GM19397 (cell line): ENCODE measurements at regions not wholly inside any gene's neighbourhood (a gene's known extent, or its start where the extent isn't known, plus 50 kb on each side); places are given as distances from the start of the nearest gene placed in this dataset.
"Not testable (repeated sequence)": the region's sequence is repeated elsewhere in the genome, so short reads cannot be mapped to it uniquely, and the experiment has no call there.

Source experiments
- ATAC-seq: cut with Tn5 transposase; IDR thresholded peaks from one replicate; pipeline ENCODE4 v1.9.1; 2021; ENCODE audit warnings: mild to moderate bottlenecking, moderate library complexity; ENCODE audit not compliant: unreplicated experiment

GRCh38 chr4:65999518-65999871, 329.2 kb upstream of the EPHA5 start:
- ATAC-seq = no peak

DNA sequence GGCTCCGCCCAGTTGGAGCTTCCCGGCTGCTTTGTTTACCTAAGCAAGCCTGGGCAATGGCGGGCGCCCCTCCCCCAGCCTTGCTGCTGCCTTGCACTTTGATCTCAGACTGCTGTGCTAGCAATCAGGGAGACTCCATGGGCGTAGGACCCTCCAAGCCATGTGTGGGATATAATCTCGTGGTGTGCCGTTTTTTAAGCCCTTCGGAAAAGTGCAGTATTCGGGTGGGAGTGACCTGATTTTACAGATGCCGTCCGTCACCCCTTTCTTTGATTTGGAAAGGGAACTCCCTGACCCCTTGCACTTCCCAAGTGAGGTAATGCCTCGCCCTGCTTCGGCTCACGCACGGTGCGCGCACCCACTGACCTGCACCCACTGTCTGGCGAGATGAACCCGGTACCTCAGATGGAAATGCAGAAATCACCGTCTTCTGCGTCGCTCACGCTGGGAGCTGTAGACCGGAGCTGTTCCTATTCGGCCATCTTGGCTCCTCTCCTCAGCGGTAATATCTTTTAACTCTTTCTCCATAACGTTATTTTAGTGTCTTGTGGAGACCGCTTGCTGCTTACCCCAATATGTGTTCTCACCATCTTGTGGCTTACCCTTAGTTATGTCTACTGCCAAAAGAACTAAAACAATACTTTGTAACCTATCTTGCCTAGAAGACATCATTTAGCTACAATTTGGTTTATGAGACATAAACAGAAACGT, 328.7 kb upstream of the EPHA5 start:
- not testable (repeated sequence) for ATAC-seq

DNA sequence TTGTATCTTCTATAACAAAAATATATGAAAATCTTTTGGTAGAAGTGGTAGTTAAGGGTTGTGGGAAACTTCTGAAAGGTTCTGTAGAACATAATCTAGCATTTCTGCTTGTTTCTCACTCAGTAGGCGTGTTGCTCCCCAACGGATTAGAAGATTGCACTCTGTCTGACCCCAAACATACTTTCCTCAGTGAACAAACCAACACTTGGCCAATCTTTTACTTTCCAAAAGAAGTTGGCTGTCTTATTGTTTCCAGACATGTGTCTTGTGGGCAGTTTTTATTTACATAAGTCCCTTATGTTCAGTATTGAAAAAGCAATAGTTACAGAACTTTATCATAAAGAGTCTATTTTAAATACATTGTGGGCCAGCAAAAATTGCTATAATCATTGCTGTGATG, 312.8 kb upstream of the EPHA5 start:
- ATAC-seq = no peak

GRCh38 chr4:65976287-65976686, 306.0 kb upstream of the EPHA5 start:
- ATAC-seq = no peak

DNA sequence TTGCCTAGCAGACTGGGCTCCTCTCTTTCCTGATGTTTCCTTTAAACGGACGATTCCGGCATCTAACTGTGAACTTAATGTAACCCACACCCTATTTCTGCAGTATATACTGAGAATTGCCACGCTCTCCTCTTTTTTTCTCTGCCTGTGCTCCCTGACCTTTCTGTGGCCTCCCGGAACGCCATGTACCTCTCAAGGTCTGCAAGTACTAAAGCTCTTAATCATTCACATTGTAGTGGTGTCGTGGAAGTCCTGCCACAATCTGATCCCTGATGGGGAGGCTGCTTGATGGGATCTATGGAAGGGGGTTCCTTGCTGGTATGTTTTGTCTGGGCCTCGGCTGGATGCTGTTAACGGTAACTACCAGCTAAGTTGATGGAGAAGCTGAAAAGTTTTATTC, 302.9 kb upstream of the EPHA5 start:
- ATAC-seq = no peak

DNA sequence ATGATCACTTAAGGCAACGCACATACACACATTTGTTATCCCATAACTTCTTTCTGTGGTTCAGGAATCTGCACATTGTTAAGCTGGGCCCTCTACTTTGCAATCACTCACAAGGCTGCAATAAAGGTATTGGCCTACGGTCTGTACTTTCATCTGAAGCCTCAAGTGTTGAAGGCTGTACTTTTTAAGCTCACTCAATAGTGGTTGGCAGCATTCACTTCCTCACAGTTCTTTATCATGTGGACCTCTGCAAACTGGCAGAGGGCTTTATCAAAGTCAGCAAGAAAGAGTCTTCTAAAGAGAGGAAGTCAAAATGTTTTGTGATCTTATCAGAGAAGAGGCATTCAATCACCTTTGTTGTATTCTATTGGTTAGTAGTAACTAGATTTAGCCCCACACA, 301.4 kb upstream of the EPHA5 start:
- ATAC-seq = no peak

DNA sequence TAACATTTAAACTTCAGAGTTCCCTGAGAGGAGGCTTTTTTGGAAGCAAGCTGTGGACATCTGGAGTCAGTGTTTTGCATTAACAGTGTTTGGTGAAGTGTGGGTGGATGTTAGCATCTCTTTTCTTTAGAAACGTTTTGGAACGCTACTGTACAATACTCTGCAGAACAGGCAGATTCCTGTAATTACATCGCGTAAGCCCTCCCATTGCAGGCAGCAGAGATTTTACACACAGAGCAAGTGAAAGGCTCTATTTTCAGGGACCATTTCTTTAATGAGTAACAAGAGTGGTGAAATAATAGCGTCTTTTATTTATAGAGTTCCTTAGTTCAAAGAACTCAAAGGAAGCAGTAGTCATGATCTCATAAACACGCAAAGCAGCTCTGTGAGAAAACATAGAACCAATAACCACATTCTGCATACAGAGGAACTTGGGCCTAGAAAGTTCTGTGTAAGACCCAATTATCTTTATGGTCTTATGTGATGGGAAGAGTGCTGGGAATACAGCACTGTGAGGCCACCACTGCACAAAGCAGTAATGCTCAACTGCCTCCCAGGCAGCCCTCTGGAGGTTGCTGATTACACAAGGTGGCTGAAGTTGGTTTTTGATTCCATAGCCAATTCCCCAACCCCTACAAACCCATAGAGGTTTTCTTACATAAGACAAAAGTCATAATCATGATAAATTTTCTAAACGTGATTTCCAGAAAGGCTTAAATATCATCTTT, 298.7 kb upstream of the EPHA5 start:
- ATAC-seq = no peak

DNA sequence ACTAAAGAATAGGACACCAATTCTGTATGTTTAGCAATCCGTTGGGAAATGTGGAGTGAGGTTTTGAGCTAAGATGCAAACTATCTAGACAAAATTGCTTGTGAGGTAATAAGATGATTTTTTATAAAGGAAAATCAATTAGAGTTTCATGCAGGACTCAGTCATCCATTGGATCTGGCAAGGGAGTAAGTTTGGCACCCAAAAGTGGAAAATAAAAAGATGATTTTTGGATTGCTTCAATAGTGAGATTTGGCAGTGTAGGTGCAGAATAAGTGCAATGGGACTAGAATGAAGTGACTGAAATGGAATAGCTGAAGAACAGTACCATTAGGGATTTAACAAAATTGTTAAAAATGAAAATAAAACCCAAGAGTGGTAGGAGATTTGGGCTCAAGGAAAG, 290.5 kb upstream of the EPHA5 start:
- no peak for ATAC-seq

DNA sequence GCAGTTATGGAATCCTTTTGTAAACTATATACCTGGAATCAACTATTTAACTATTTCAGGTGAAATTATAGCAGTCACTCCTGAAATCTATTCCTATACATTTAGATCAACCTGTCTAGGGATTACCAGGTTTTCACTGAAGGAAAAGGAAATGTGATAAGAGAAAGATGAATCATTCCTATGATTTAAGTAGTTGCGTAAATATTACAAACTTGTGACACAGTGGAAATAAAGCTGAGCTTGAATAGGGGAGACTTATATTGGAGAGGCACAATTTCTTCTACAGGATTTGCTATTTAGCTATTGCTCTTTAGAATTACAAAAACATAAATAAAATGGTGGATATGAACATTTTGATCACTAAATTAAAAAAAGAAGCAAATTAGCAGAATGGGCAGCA, 284.1 kb upstream of the EPHA5 start:
- ATAC-seq = no peak

DNA sequence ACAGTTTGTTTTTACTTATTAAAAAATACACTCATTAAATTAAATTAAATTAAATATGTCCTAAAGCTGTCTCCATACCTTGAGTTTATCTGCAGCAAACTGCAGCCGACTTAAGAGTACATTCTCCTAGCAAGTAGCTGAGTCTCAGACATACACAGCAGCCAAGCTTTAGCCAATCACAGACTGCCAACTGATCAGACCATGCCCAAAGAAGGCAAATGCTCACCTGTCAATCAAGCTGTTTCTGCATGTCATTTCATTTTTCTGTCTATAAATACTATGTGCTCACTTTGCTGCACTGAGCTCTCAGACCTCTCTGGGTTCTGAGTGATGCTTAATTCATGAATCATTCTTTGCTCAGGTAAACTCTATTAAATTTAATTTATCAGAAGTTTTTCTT, 280.9 kb upstream of the EPHA5 start:
- no peak for ATAC-seq

- no peak for ATAC-seq
These were observed 272.8 kb upstream of the EPHA5 start for GRCh38 chr4:65943076-65943475.

DNA sequence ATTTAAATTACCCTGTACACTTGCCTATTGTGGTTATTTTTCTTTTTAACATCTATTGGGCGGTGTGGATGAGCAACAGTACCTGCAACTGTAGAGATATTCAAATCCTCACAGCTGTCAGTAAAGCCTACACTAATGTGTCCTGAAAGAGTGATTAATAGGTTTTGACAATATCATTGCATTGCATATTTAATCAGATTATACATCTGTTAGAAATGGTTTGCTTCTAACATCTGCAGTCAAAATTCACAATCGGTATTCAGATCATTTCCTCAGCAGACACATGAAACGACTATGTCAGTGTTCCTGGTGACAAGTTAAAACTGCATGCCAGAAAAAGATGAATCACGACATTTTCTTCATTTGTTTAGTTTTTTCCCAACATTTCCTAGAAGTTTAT, 254.6 kb upstream of the EPHA5 start:
- no peak for ATAC-seq

- ATAC-seq = no peak
These were observed 253.3 kb upstream of the EPHA5 start for GRCh38 chr4:65923616-65924015.

GRCh38 chr4:65921180-65921579, 250.9 kb upstream of the EPHA5 start:
- ATAC-seq = no peak

DNA sequence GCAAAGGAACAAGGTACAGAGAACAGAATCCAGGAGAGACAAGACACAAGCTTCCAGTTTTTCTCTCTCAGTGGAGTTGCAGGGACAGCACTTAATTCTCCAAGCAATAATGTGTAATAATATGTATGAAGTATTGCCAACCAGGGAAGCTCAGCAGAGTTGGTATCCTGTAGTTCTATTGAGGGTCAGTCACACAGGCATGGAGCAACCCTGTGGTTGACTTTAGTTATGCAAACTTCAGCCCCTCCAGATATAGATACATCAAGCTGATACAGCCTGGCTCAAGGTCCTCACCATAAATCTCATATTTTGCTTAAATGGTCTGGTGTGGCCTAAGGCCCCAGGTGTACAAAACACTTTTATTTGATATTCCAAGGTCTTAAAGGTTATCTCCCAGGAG, 248.6 kb upstream of the EPHA5 start:
- no peak for ATAC-seq

- ATAC-seq = no peak
These were observed 247.9 kb upstream of the EPHA5 start for GRCh38 chr4:65918212-65918611.

- no peak for ATAC-seq
These were observed 247.2 kb upstream of the EPHA5 start for GRCh38 chr4:65917486-65917885.

- no peak for ATAC-seq
These were observed 241.4 kb upstream of the EPHA5 start for GRCh38 chr4:65911720-65912119.

GRCh38 chr4:65893957-65894755, 223.9 kb upstream of the EPHA5 start:
- no peak for ATAC-seq

GRCh38 chr4:65893271-65893670, 223.0 kb upstream of the EPHA5 start:
- no peak for ATAC-seq

DNA sequence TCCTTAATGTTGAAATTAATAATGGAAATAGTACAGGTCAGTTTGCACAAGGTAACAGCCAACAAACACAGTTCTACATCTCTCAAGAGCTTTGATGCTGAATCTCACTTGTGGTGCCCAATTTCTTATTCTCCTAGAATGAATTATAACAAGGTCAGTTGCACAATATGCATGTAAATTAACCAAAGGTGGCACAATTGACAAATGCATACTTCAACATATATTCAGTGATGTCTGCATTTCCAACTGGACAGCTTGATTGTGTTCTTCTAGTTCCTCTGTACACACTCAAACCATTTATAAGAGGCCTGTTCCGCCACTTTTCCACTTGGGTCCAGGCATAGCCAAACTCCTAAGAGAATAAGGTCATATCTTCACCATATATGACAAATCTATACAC, 210.3 kb upstream of the EPHA5 start:
- ATAC-seq = no peak
